Type B pancreatic cell (in vitro differentiated cells): ENCODE measurements at regions not wholly inside any gene's neighbourhood (a gene's known extent, or its start where the extent isn't known, plus 50 kb on each side); places are given as distances from the start of the nearest gene placed in this dataset.

Source experiments
- DNase-seq: peaks from one replicate; pipeline ENCODE4 v3.0.0; 2021; ENCODE audit warnings: mixed read lengths; ENCODE audit not compliant: unreplicated experiment; ENCODE audit errors: extremely low spot score
- H3K27ac Mint-ChIP-seq: 2 replicates; pipeline ENCODE4 v1.8.0; 2021; ENCODE audit warnings: mild to moderate bottlenecking, mixed read lengths
- H3K27me3 Mint-ChIP-seq: 2 replicates; pipeline ENCODE4 v1.8.0; 2021; ENCODE audit warnings: mixed read lengths
- H3K36me3 Mint-ChIP-seq: 2 replicates; pipeline ENCODE4 v1.8.0; 2021; ENCODE audit warnings: mixed read lengths
- H3K4me1 Mint-ChIP-seq: one replicate; pipeline ENCODE4 v1.8.0; 2021; ENCODE audit warnings: mixed read lengths; ENCODE audit not compliant: unreplicated experiment
- H3K4me3 Mint-ChIP-seq: 2 replicates; pipeline ENCODE4 v1.8.0; 2021; ENCODE audit warnings: mild to moderate bottlenecking, mixed read lengths
- H3K9me3 Mint-ChIP-seq: 2 replicates; pipeline ENCODE4 v1.8.0; 2021; ENCODE audit warnings: mixed read lengths
- CTCF ChIP-seq: fragments of 200-600 bp; sonication (generic); conservative IDR thresholded peaks from 2 replicates; pipeline ENCODE4 v1.5.0; 2021; ENCODE audit warnings: antibody characterized with exemption, mild to moderate bottlenecking

- TF ChIP-seq CTCF = no peak
- H3K36me3 Mint-ChIP-seq = no peaks in the 10 kb centered on the region
- no peak overlapping the region for H3K4me3 Mint-ChIP-seq
- H3K27ac Mint-ChIP-seq = no peak overlapping the region
- H3K4me1 Mint-ChIP-seq = no peaks in the 10 kb centered on the region
- H3K27me3 Mint-ChIP-seq = peaks cover 10% of the 10 kb centered on the region
- H3K9me3 Mint-ChIP-seq = no peaks in the 10 kb centered on the region
- no peak for DNase-seq
Observed at GRCh38 chr1:114231301-114231700, 77.6 kb upstream of the SYT6 start.

DNA sequence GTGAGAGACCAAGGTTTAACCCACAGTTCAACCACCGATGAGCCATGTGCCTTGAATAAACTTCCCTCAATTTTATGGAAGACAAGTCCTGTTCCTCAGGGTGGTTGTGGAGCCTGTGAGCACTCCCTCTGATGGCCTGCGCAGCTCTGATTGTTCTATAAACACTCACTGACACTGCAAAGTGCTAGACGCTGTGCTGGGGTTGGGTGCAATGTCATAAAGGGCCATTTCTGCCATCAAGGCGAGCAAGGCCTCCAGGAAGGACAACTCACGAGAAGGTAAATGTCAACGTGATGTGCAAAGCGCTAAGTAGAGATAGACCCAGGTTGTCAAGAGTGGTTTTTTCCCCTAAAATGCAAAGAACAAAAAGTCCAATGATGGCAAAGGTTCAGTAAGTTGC is 75.7 kb upstream of the SYT6 start:
- no peak for DNase-seq
- Mint-ChIP-seq H3K4me3 (no peak overlapping the region), H3K4me1 (no peaks in the 10 kb centered on the region), H3K36me3 (no peaks in the 10 kb centered on the region), H3K27ac (no peak overlapping the region), H3K27me3 (peaks cover 10% of the 10 kb centered on the region), H3K9me3 (no peaks in the 10 kb centered on the region)
- no peak for TF ChIP-seq CTCF

GRCh38 chr1:114227059-114227458 is 73.4 kb upstream of the SYT6 start:
- no peak for DNase-seq
- TF ChIP-seq CTCF = no peak
- H3K4me1 Mint-ChIP-seq = no peaks in the 10 kb centered on the region
- H3K27me3 Mint-ChIP-seq = peaks cover 7% of the 10 kb centered on the region
- H3K4me3 Mint-ChIP-seq = no peak overlapping the region
- H3K27ac Mint-ChIP-seq = no peak overlapping the region
- no peaks in the 10 kb centered on the region for H3K36me3 Mint-ChIP-seq
- H3K9me3 Mint-ChIP-seq = no peaks in the 10 kb centered on the region

DNA sequence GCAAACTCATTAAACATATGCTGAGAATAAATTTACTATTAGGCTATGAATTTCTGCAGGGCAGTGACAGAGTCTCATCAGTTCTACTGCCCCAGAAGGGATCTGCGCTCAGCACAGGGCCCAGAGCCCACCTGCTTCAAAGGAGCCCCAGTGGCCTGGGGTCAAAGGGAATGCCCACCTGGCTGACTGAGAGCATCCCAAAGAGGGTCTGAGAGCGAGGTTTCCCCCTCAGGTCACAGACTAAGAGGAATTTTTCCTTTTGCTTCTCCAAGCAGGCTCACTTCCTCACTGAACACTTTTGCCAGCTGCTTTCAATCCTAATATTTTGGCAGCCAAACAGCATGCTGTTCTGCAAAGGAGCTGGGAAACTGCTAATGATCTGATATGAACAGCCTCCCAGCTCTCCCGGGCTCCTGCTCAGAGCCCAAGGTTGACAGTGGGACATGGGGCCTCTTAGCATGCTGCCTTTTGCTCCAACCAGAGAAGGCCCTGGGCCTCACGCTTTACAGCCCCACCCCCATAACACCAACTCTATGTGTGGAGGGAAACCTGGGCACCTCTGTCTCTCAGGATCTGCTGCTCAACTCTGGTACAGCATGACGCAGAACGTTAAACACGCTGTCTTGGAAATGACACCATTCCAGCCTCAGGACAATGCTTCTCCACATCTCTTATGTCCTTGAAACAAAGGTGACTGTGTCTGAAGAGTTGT is 70.7 kb upstream of the SYT6 start:
- H3K9me3 Mint-ChIP-seq = no peaks in the 10 kb centered on the region
- H3K4me1 Mint-ChIP-seq = no peaks in the 10 kb centered on the region
- no peak for TF ChIP-seq CTCF
- H3K36me3 Mint-ChIP-seq = no peaks in the 10 kb centered on the region
- no peak for DNase-seq
- no peak overlapping the region for H3K27ac Mint-ChIP-seq
- H3K27me3 Mint-ChIP-seq = peaks cover 7% of the 10 kb centered on the region
- no peak overlapping the region for H3K4me3 Mint-ChIP-seq

DNA sequence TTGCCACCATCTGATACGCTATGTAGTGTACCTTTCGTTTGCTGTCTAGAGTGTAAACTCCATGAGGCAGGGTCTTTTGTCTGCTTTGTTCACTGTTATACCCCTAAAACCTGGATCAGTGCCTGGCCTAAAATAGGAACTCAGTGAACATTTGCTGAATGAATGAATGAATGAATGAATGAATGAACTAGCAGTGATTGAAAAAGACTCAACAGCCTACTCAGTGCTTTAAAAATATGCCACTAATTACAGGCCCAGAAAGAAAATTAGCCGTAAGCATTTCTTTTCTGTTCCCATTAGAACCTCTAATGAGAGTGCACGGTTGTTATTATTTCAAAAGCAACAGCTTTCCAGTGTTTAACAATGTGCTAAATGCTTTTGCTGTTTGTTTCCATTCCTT is 69.3 kb upstream of the SYT6 start:
- no peak for TF ChIP-seq CTCF
- Mint-ChIP-seq H3K36me3 (no peaks in the 10 kb centered on the region), H3K27ac (no peak overlapping the region), H3K4me1 (no peaks in the 10 kb centered on the region), H3K4me3 (no peak overlapping the region), H3K27me3 (peaks cover 11% of the 10 kb centered on the region), H3K9me3 (no peaks in the 10 kb centered on the region)
- no peak for DNase-seq
